ENCODE measurements at regions not wholly inside any gene's neighbourhood (a gene's known extent, or its start where the extent isn't known, plus 50 kb on each side); places are given as distances from the start of the nearest gene placed in this dataset.

- ATAC-seq (no peak), DNase-seq (no peak)
- intact Hi-C loops (cut with DNase I, micrococcal nuclease), result no loop called here
Measured at GRCh38 chr6:67679566-67680296, 955.4 kb upstream of the ADGRB3 start.

GRCh38 chr6:67676892-67677291 lies 958.2 kb upstream of the ADGRB3 start:
- ATAC-seq (no peak), DNase-seq (no peak)
- intact Hi-C loops (cut with DNase I, micrococcal nuclease), result no loop called here

GRCh38 chr6:67667637-67668422 lies 967.3 kb upstream of the ADGRB3 start:
- ATAC-seq (no peak), DNase-seq (no peak)
- intact Hi-C loops (cut with DNase I, micrococcal nuclease), result no loop called here

GRCh38 chr6:67666177-67666964 lies 968.7 kb upstream of the ADGRB3 start:
- ATAC-seq, result no peak
- DNase-seq, result no peak
- intact Hi-C loops (cut with DNase I, micrococcal nuclease), result no loop called here

- ATAC-seq (no peak), DNase-seq (no peak)
- intact Hi-C loops (cut with DNase I, micrococcal nuclease), result no loop called here
Measured at GRCh38 chr6:67664942-67665341, 970.1 kb upstream of the ADGRB3 start.

GRCh38 chr6:67663105-67663895 lies 971.8 kb upstream of the ADGRB3 start:
- no peak for DNase-seq
- ATAC-seq, result no peak
- intact Hi-C loops (cut with DNase I, micrococcal nuclease), result no loop called here

GRCh38 chr6:67653561-67653960 lies 981.5 kb upstream of the ADGRB3 start:
- intact Hi-C loops (cut with DNase I, micrococcal nuclease), result no loop called here
- ATAC-seq (no peak), DNase-seq (no peak)

GRCh38 chr6:67646550-67646949 lies 988.5 kb upstream of the ADGRB3 start:
- ATAC-seq, result no peak
- DNase-seq, result no peak
- intact Hi-C loops (cut with DNase I, micrococcal nuclease), result no loop called here

- ATAC-seq (no peak), DNase-seq (no peak)
- intact Hi-C loops (cut with DNase I, micrococcal nuclease), result no loop called here
Measured at GRCh38 chr6:67643281-67643680, 991.8 kb upstream of the ADGRB3 start.

- DNase-seq, result no peak
- no peak for ATAC-seq
- intact Hi-C loops (cut with DNase I, micrococcal nuclease), result no loop called here
Measured at GRCh38 chr6:67642582-67642981, 992.5 kb upstream of the ADGRB3 start.

- intact Hi-C loops (cut with DNase I, micrococcal nuclease), result no loop called here
- ATAC-seq, result no peak
- DNase-seq, result no peak
Measured at GRCh38 chr6:67640484-67640883, 994.6 kb upstream of the ADGRB3 start.

- ATAC-seq, result no peak
- DNase-seq, result no peak
- intact Hi-C loops (cut with DNase I, micrococcal nuclease), result no loop called here
Measured at GRCh38 chr6:67639161-67639560, 995.9 kb upstream of the ADGRB3 start.

GRCh38 chr6:67634199-67634598 lies 1000.9 kb upstream of the ADGRB3 start:
- DNase-seq (no peak), ATAC-seq (no peak)
- intact Hi-C loops (cut with DNase I, micrococcal nuclease), result no loop called here

- DNase-seq, result no peak
- intact Hi-C loops (cut with DNase I, micrococcal nuclease), result no loop called here
- ATAC-seq, result no peak
Measured at GRCh38 chr6:67633058-67633457, 1002.0 kb upstream of the ADGRB3 start.

GRCh38 chr6:67630146-67630545 lies 1004.9 kb upstream of the ADGRB3 start:
- no peak for ATAC-seq

GRCh38 chr6:67629258-67629657 lies 1005.8 kb upstream of the ADGRB3 start:
- intact Hi-C loops (cut with DNase I, micrococcal nuclease), result no loop called here
- DNase-seq (no peak), ATAC-seq (no peak)

More at GRCh38 chr6:67630146-67630545, 1004.9 kb upstream of the ADGRB3 start:
- no peak for DNase-seq
- intact Hi-C loops (cut with DNase I, micrococcal nuclease), result no loop called here

GRCh38 chr6:67615796-67616195 lies 1019.3 kb upstream of the ADGRB3 start:
- intact Hi-C loops (cut with DNase I, micrococcal nuclease), result no loop called here

GRCh38 chr6:67608099-67608749 lies 1026.9 kb upstream of the ADGRB3 start:
- ATAC-seq (no peak), DNase-seq (no peak)
- intact Hi-C loops (cut with DNase I, micrococcal nuclease), result no loop called here

More at GRCh38 chr6:67615796-67616195, 1019.3 kb upstream of the ADGRB3 start:
- no peak for ATAC-seq
- no peak for DNase-seq

Measured in left colon (tissue), 2 donors.